ENCODE measurements at regions not wholly inside any gene's neighbourhood (a gene's known extent, or its start where the extent isn't known, plus 50 kb on each side); places are given as distances from the start of the nearest gene placed in this dataset.
"Not testable (repeated sequence)": the region's sequence is repeated elsewhere in the genome, so short reads cannot be mapped to it uniquely, and the experiment has no call there.

- no peak for ATAC-seq
- DNase-seq, result no peak
These were observed 100.3 kb upstream of the ANK3 start for GRCh38 chr10:60490013-60490412.

GRCh38 chr10:60488111-60488669 is 98.5 kb upstream of the ANK3 start:
- no peak for DNase-seq
- H3K27me3 Mint-ChIP-seq (ENCODE audit: low read depth), result no peaks in the 10 kb centered on the region
- no peak for ATAC-seq
- H3K36me3 Mint-ChIP-seq (ENCODE audit: insufficient read depth), result peaks cover 3% of the 10 kb centered on the region
- no peak overlapping the region for H3K4me3 Mint-ChIP-seq
- peaks cover 11% of the 10 kb centered on the region for H3K4me1 Mint-ChIP-seq (ENCODE audit: low read depth)
- H3K9me3 Mint-ChIP-seq, result no peaks in the 10 kb centered on the region

More at GRCh38 chr10:60490013-60490412, 100.3 kb upstream of the ANK3 start:
- H3K4me3 Mint-ChIP-seq, result no peak overlapping the region
- peaks cover 11% of the 10 kb centered on the region for H3K4me1 Mint-ChIP-seq (ENCODE audit: low read depth)
- no peaks in the 10 kb centered on the region for H3K27me3 Mint-ChIP-seq (ENCODE audit: low read depth)
- peaks cover 3% of the 10 kb centered on the region for H3K36me3 Mint-ChIP-seq (ENCODE audit: insufficient read depth)
- no peaks in the 10 kb centered on the region for H3K9me3 Mint-ChIP-seq

- DNase-seq (no peak), ATAC-seq (no peak)
- no peak overlapping the region for H3K4me3 Mint-ChIP-seq
- H3K4me1 Mint-ChIP-seq (ENCODE audit: low read depth), result peaks cover 9% of the 10 kb centered on the region
- H3K27me3 Mint-ChIP-seq (ENCODE audit: low read depth), result no peaks in the 10 kb centered on the region
- peaks cover 3% of the 10 kb centered on the region for H3K36me3 Mint-ChIP-seq (ENCODE audit: insufficient read depth)
- H3K9me3 Mint-ChIP-seq, result no peaks in the 10 kb centered on the region
These were observed 97.9 kb upstream of the ANK3 start for GRCh38 chr10:60487543-60487942.

GRCh38 chr10:60485025-60485424 is 95.3 kb upstream of the ANK3 start:
- H3K9me3 Mint-ChIP-seq, result no peaks in the 10 kb centered on the region
- H3K4me1 Mint-ChIP-seq (ENCODE audit: low read depth), result peaks cover 8% of the 10 kb centered on the region
- no peaks in the 10 kb centered on the region for H3K27me3 Mint-ChIP-seq (ENCODE audit: low read depth)
- peaks cover 3% of the 10 kb centered on the region for H3K36me3 Mint-ChIP-seq (ENCODE audit: insufficient read depth)
- DNase-seq, result no peak
- no peak overlapping the region for H3K4me3 Mint-ChIP-seq
- ATAC-seq, result no peak

GRCh38 chr10:60480865-60481563 is 91.3 kb upstream of the ANK3 start:
- no peaks in the 10 kb centered on the region for H3K27me3 Mint-ChIP-seq (ENCODE audit: low read depth)
- H3K36me3 Mint-ChIP-seq (ENCODE audit: insufficient read depth), result peaks cover 3% of the 10 kb centered on the region
- ATAC-seq, result no peak
- peaks cover 13% of the 10 kb centered on the region for H3K4me1 Mint-ChIP-seq (ENCODE audit: low read depth)
- no peaks in the 10 kb centered on the region for H3K9me3 Mint-ChIP-seq
- H3K4me3 Mint-ChIP-seq, result no peak overlapping the region
- DNase-seq, result no peak

- no peaks in the 10 kb centered on the region for H3K9me3 Mint-ChIP-seq
- H3K27me3 Mint-ChIP-seq (ENCODE audit: low read depth), result no peaks in the 10 kb centered on the region
- peaks cover 13% of the 10 kb centered on the region for H3K4me1 Mint-ChIP-seq (ENCODE audit: low read depth)
- H3K4me3 Mint-ChIP-seq, result no peak overlapping the region
- DNase-seq (no peak), ATAC-seq (peak; percentile 70 to 95)
- H3K36me3 Mint-ChIP-seq (ENCODE audit: insufficient read depth), result peaks cover 1% of the 10 kb centered on the region
These were observed 89.8 kb upstream of the ANK3 start for GRCh38 chr10:60479305-60480020.

GRCh38 chr10:60476451-60476850 is 86.8 kb upstream of the ANK3 start:
- H3K4me3 Mint-ChIP-seq, result no peak overlapping the region
- no peaks in the 10 kb centered on the region for H3K9me3 Mint-ChIP-seq
- no peak for ATAC-seq
- H3K4me1 Mint-ChIP-seq (ENCODE audit: low read depth), result peaks cover 8% of the 10 kb centered on the region
- H3K36me3 Mint-ChIP-seq (ENCODE audit: insufficient read depth), result peaks cover 4% of the 10 kb centered on the region
- no peaks in the 10 kb centered on the region for H3K27me3 Mint-ChIP-seq (ENCODE audit: low read depth)
- no peak for DNase-seq

GRCh38 chr10:60473557-60473956 is 83.9 kb upstream of the ANK3 start:
- peaks cover 2% of the 10 kb centered on the region for H3K4me1 Mint-ChIP-seq (ENCODE audit: low read depth)
- H3K4me3 Mint-ChIP-seq, result no peak overlapping the region
- ATAC-seq, result no peak
- peaks cover 3% of the 10 kb centered on the region for H3K36me3 Mint-ChIP-seq (ENCODE audit: insufficient read depth)
- H3K9me3 Mint-ChIP-seq, result no peaks in the 10 kb centered on the region
- DNase-seq, result no peak
- no peaks in the 10 kb centered on the region for H3K27me3 Mint-ChIP-seq (ENCODE audit: low read depth)

GRCh38 chr10:60470091-60470490 is 80.4 kb upstream of the ANK3 start:
- ATAC-seq, result no peak
- DNase-seq, result no peak
- Mint-ChIP-seq H3K36me3 (ENCODE audit: insufficient read depth) (peaks cover 3% of the 10 kb centered on the region), H3K27me3 (ENCODE audit: low read depth) (no peaks in the 10 kb centered on the region), H3K4me3 (no peak overlapping the region), H3K4me1 (ENCODE audit: low read depth) (peaks cover 1% of the 10 kb centered on the region), H3K9me3 (no peaks in the 10 kb centered on the region)

GRCh38 chr10:60469147-60469546 is 79.5 kb upstream of the ANK3 start:
- H3K9me3 Mint-ChIP-seq; H3K4me3 Mint-ChIP-seq; ATAC-seq; DNase-seq; H3K4me1 Mint-ChIP-seq (ENCODE audit: low read depth); H3K36me3 Mint-ChIP-seq (ENCODE audit: insufficient read depth); H3K27me3 Mint-ChIP-seq (ENCODE audit: low read depth): not testable (repeated sequence)

GRCh38 chr10:60467202-60467546 is 77.5 kb upstream of the ANK3 start:
- H3K27me3 Mint-ChIP-seq (ENCODE audit: low read depth), result no peaks in the 10 kb centered on the region
- ATAC-seq, result no peak
- no peak overlapping the region for H3K4me3 Mint-ChIP-seq
- no peaks in the 10 kb centered on the region for H3K36me3 Mint-ChIP-seq (ENCODE audit: insufficient read depth)
- no peaks in the 10 kb centered on the region for H3K9me3 Mint-ChIP-seq
- peaks cover 1% of the 10 kb centered on the region for H3K4me1 Mint-ChIP-seq (ENCODE audit: low read depth)
- DNase-seq, result no peak

GRCh38 chr10:60466267-60467201 is 76.9 kb upstream of the ANK3 start:
- DNase-seq, result no peak
- Mint-ChIP-seq H3K36me3 (ENCODE audit: insufficient read depth) (no peaks in the 10 kb centered on the region), H3K9me3 (no peaks in the 10 kb centered on the region), H3K27me3 (ENCODE audit: low read depth) (no peaks in the 10 kb centered on the region), H3K4me1 (ENCODE audit: low read depth) (peaks cover 1% of the 10 kb centered on the region), H3K4me3 (no peak overlapping the region)
- no peak for ATAC-seq

GRCh38 chr10:60465801-60466200 is 76.1 kb upstream of the ANK3 start:
- DNase-seq (no peak), ATAC-seq (no peak)
- Mint-ChIP-seq H3K4me1 (ENCODE audit: low read depth) (peaks cover 1% of the 10 kb centered on the region), H3K36me3 (ENCODE audit: insufficient read depth) (no peaks in the 10 kb centered on the region), H3K4me3 (no peak overlapping the region), H3K9me3 (no peaks in the 10 kb centered on the region), H3K27me3 (ENCODE audit: low read depth) (no peaks in the 10 kb centered on the region)

GRCh38 chr10:60464659-60465058 is 75.0 kb upstream of the ANK3 start:
- DNase-seq (no peak), ATAC-seq (no peak)
- no peaks in the 10 kb centered on the region for H3K27me3 Mint-ChIP-seq (ENCODE audit: low read depth)
- no peaks in the 10 kb centered on the region for H3K36me3 Mint-ChIP-seq (ENCODE audit: insufficient read depth)
- no peaks in the 10 kb centered on the region for H3K9me3 Mint-ChIP-seq
- peaks cover 1% of the 10 kb centered on the region for H3K4me1 Mint-ChIP-seq (ENCODE audit: low read depth)
- no peak overlapping the region for H3K4me3 Mint-ChIP-seq

Measured in activated T-cell treated with anti-CD3 and anti-CD28 coated beads, Interleukin-2, amount 50 U/mL, for 4 hours (primary cell).